DND-41 (cell line): ENCODE measurements at regions not wholly inside any gene's neighbourhood (a gene's known extent, or its start where the extent isn't known, plus 50 kb on each side); places are given as distances from the start of the nearest gene placed in this dataset.

Source experiments
- EZH2 ChIP-seq: IDR thresholded peaks from 3 replicates; pipeline ENCODE4 v1.6.1; 2012; ENCODE audit warnings: borderline replicate concordance, low read depth, mild to moderate bottlenecking, moderate library complexity, low read length, inconsistent platforms; ENCODE audit not compliant: severe bottlenecking
- TF ChIP-seq, protein P1 (sequence below): IDR thresholded peaks from 2 replicates; pipeline ENCODE4 v1.5.1; 2012; ENCODE audit warnings: borderline replicate concordance, low read length, moderate library complexity, mild to moderate bottlenecking; ENCODE audit not compliant: poor library complexity, severe bottlenecking; ENCODE audit errors: extremely low read depth

DNA sequence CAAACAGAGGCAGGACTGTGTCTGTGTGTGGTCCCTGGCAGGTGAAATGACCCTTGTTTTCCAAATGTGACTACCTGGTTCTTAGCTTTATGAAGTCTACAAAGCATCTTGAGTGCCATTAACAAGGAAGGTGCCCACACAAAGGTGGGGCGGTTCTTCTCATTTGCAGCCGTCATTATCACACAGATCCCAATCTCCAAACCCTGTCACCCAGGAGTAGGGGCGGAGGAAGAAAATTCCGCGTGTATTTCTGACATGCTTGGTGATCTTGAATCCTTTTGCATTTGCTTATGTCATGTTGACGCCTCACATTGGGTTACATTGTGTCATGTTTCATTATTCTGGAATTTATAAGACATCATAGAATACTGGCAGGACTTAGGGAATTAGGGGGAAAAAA is 277.3 kb downstream of the VRK1 start:
- TF ChIP-seq, protein P1, sequence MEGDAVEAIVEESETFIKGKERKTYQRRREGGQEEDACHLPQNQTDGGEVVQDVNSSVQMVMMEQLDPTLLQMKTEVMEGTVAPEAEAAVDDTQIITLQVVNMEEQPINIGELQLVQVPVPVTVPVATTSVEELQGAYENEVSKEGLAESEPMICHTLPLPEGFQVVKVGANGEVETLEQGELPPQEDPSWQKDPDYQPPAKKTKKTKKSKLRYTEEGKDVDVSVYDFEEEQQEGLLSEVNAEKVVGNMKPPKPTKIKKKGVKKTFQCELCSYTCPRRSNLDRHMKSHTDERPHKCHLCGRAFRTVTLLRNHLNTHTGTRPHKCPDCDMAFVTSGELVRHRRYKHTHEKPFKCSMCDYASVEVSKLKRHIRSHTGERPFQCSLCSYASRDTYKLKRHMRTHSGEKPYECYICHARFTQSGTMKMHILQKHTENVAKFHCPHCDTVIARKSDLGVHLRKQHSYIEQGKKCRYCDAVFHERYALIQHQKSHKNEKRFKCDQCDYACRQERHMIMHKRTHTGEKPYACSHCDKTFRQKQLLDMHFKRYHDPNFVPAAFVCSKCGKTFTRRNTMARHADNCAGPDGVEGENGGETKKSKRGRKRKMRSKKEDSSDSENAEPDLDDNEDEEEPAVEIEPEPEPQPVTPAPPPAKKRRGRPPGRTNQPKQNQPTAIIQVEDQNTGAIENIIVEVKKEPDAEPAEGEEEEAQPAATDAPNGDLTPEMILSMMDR: no peak
- TF ChIP-seq EZH2: no peak
